Activated T-cell treated with anti-CD3 and anti-CD28 coated beads, Interleukin-2, amount 50 U/mL, for 24 hours (primary cell): ENCODE measurements at regions not wholly inside any gene's neighbourhood (a gene's known extent, or its start where the extent isn't known, plus 50 kb on each side); places are given as distances from the start of the nearest gene placed in this dataset.
"Not testable (repeated sequence)": the region's sequence is repeated elsewhere in the genome, so short reads cannot be mapped to it uniquely, and the experiment has no call there.

Experiments
- DNase-seq: peaks from one replicate; pipeline ENCODE4 v3.0.0-alpha.2; 2020
- H3K27ac Mint-ChIP-seq: 2 replicates; pipeline ENCODE4 v1.8.0; 2020; ENCODE audit warnings: mild to moderate bottlenecking, mixed read lengths
- H3K27me3 Mint-ChIP-seq: 2 replicates; pipeline ENCODE4 v1.8.0; 2020; ENCODE audit warnings: mixed read lengths
- H3K36me3 Mint-ChIP-seq: 2 replicates; pipeline ENCODE4 v1.8.0; 2020; ENCODE audit warnings: low read depth, mixed read lengths
- H3K4me1 Mint-ChIP-seq: 2 replicates; pipeline ENCODE4 v1.8.0; 2020; ENCODE audit warnings: low read depth, mixed read lengths
- H3K4me3 Mint-ChIP-seq: 2 replicates; pipeline ENCODE4 v1.8.0; 2020; ENCODE audit warnings: mild to moderate bottlenecking, moderate library complexity, mixed read lengths
- H3K9me3 Mint-ChIP-seq: 2 replicates; pipeline ENCODE4 v1.8.0; 2020; ENCODE audit warnings: mixed read lengths

DNA sequence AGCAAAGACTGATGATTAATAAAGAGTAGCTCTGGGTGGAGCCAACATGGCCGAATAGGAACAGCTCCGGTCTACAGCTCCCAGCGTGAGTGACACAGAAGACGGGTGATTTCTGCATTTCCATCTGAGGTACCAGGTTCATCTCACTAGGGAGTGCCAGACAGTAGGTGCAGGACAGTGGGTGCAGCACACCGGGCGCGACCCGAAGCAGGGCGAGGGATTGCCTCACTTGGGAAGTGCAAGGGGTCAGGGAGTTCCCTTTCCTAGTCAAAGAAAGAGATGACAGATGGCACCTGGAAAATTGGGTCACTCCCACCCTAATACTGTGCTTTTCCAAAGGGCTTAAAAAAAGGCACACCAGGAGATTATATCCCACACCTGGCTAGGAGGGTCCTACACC lies 533.4 kb upstream of the LRATD1 start:
- H3K4me1 Mint-ChIP-seq, H3K4me3 Mint-ChIP-seq, H3K36me3 Mint-ChIP-seq, DNase-seq, H3K9me3 Mint-ChIP-seq, H3K27me3 Mint-ChIP-seq, H3K27ac Mint-ChIP-seq: not testable (repeated sequence)

GRCh38 chr2:14114275-14114674 lies 518.2 kb upstream of the LRATD1 start:
- no peaks in the 10 kb centered on the region for H3K27me3 Mint-ChIP-seq

DNA sequence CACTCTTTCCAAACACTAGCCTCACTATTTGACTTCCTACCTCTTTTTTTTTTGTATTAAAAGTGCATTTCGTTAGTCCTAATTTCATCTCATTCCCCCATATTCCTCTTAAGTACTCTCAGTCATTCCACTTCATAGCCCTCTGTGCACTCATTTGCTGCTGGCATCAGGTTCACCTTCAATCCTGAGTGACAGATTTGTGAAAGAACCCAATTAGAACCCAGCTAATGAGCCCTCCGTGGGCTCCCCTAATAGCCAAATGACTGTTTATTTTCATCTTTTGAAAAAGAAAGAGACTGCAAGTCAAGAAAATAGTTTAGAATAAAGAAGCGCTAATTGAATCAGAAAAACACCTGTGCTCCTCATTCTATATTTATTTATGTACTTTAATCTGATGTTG lies 512.1 kb upstream of the LRATD1 start:
- no peaks in the 10 kb centered on the region for H3K4me1 Mint-ChIP-seq
- peaks cover 7% of the 10 kb centered on the region for H3K9me3 Mint-ChIP-seq
- H3K36me3 Mint-ChIP-seq = no peaks in the 10 kb centered on the region
- no peak for DNase-seq
- H3K27me3 Mint-ChIP-seq = no peaks in the 10 kb centered on the region
- H3K27ac Mint-ChIP-seq = no peak overlapping the region
- no peak overlapping the region for H3K4me3 Mint-ChIP-seq

More at GRCh38 chr2:14114275-14114674, 518.2 kb upstream of the LRATD1 start:
- H3K4me1 Mint-ChIP-seq = no peaks in the 10 kb centered on the region
- H3K4me3 Mint-ChIP-seq = no peak overlapping the region
- peaks cover 3% of the 10 kb centered on the region for H3K9me3 Mint-ChIP-seq
- DNase-seq = no peak
- H3K27ac Mint-ChIP-seq = no peak overlapping the region
- no peaks in the 10 kb centered on the region for H3K36me3 Mint-ChIP-seq

GRCh38 chr2:14123436-14124103 lies 508.9 kb upstream of the LRATD1 start:
- Mint-ChIP-seq H3K27me3 (no peaks in the 10 kb centered on the region), H3K9me3 (peaks cover 14% of the 10 kb centered on the region), H3K4me3 (no peak overlapping the region), H3K36me3 (no peaks in the 10 kb centered on the region), H3K4me1 (no peaks in the 10 kb centered on the region), H3K27ac (no peak overlapping the region)
- no peak for DNase-seq

DNA sequence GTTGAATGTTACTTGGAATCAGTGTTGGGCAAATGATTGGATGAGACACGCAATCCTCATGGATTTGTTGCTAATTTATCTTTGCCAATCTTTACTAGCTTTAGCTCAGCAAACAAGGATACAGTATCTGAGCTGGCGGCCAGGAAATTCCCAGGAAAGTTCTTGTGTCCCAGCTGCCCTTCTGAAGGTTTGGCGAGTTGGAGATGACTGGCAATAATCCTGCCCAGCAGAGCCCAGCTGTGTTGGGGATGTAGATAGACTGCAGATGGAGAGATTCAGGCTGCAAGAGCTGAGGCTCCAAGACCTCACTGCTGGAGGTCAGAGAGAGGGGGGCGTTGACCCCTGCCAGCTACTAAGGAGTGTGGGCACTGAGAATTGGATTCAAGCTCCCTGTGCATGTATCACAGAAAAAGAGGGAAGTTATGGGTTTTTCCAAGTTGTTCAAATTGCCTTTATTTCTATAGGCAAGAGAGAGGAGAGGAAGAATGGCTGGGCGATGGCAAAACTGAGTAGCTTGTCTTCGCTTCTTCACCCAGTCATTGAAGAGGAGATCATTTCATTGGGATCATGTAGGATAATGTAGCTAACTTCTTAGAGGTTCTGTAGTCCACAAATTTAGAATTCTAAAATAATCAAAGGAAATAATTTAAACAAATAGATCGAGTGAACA lies 506.8 kb upstream of the LRATD1 start:
- Mint-ChIP-seq H3K4me3 (no peak overlapping the region), H3K36me3 (no peaks in the 10 kb centered on the region), H3K9me3 (peaks cover 11% of the 10 kb centered on the region), H3K4me1 (no peaks in the 10 kb centered on the region), H3K27me3 (no peaks in the 10 kb centered on the region), H3K27ac (no peak overlapping the region)
- no peak for DNase-seq

DNA sequence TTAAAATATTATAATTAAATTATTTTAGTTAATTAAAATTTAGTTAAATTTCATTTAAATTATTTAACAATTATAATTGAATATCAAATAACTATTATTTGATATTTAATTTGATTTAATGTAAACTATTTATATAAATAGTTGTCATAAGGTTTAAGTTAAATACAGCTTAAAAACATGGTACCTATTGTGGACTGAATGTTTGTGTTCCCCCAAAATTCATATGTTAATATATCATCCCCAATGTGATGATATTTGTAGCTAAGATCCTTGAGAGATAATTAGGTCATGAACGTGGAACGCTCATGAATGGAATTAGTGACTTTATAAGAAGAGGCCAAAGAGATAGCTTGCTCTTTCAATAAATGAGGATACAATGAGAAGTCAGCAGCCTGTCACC lies 505.7 kb upstream of the LRATD1 start:
- no peaks in the 10 kb centered on the region for H3K4me1 Mint-ChIP-seq
- H3K9me3 Mint-ChIP-seq = peaks cover 7% of the 10 kb centered on the region
- H3K36me3 Mint-ChIP-seq = no peaks in the 10 kb centered on the region
- H3K27me3 Mint-ChIP-seq = no peaks in the 10 kb centered on the region
- no peak for DNase-seq
- H3K4me3 Mint-ChIP-seq = no peak overlapping the region
- H3K27ac Mint-ChIP-seq = no peak overlapping the region

DNA sequence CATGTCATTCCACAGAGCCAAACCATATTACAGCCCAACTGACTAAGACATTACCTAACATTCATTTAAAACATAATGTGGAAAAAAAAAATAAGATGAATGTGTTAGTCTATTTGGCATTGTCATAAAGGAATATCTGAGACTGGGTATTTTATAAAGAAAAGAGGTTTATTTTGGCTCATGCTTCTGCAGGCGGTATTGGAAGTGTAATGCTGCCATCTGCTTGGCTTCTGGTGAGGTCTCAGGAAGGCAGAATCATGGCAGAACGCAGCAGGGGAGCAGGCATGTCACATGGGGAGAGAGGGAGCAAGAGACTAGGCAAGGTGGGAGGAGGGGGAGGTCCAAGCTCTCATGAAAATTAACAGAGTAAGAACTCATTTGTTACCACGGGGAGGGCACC lies 504.8 kb upstream of the LRATD1 start:
- Mint-ChIP-seq H3K27me3 (no peaks in the 10 kb centered on the region), H3K4me1 (no peaks in the 10 kb centered on the region), H3K4me3 (no peak overlapping the region), H3K9me3 (peaks cover 7% of the 10 kb centered on the region), H3K27ac (no peak overlapping the region), H3K36me3 (no peaks in the 10 kb centered on the region)
- no peak for DNase-seq

DNA sequence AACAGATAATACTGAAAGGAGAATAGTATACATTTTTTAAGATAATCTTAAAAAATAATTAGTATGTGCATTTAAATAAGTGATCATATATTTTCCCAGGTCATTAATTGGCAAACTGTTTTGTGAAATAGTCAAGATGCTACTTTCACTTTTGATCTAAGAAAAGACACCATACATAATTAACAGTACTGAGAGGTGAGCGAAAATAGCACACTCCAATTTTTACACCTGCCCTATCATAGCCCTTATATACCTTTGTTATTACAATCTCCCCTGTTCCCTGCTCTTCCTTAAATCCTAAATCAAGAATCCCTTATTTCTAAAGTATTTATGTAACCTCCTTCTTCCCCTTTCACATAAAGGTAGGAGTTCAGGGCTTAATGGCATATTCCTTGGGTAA lies 500.1 kb upstream of the LRATD1 start:
- DNase-seq = no peak
- Mint-ChIP-seq H3K36me3 (no peaks in the 10 kb centered on the region), H3K27ac (no peak overlapping the region), H3K4me1 (no peaks in the 10 kb centered on the region), H3K9me3 (peaks cover 1% of the 10 kb centered on the region), H3K27me3 (no peaks in the 10 kb centered on the region), H3K4me3 (no peak overlapping the region)

DNA sequence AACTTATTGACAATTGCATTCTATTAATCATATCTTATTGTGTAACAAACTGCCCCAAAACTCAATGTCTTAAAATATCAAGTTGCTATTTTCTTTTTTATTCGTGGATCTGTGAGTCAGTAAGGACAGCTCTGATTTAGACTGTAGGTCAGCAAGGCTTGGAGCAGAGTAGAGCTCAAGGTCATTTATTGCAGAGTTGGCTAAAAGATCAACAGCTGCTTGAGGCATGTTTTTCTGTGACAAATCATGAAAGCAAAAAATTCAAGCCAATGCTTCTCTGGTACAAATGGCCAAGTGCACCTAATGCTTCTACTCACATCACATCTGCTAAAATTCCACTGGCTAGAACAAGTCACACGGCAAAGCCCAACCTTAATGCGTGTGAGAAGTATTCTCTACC lies 497.7 kb upstream of the LRATD1 start:
- H3K36me3 Mint-ChIP-seq = no peaks in the 10 kb centered on the region
- H3K27ac Mint-ChIP-seq = no peak overlapping the region
- H3K4me3 Mint-ChIP-seq = no peak overlapping the region
- no peaks in the 10 kb centered on the region for H3K4me1 Mint-ChIP-seq
- DNase-seq = no peak
- no peaks in the 10 kb centered on the region for H3K27me3 Mint-ChIP-seq
- H3K9me3 Mint-ChIP-seq = peaks cover 2% of the 10 kb centered on the region

- no peaks in the 10 kb centered on the region for H3K36me3 Mint-ChIP-seq
- no peaks in the 10 kb centered on the region for H3K4me1 Mint-ChIP-seq
- peaks cover 2% of the 10 kb centered on the region for H3K9me3 Mint-ChIP-seq
- H3K27ac Mint-ChIP-seq = no peak overlapping the region
- H3K4me3 Mint-ChIP-seq = no peak overlapping the region
- no peak for DNase-seq
- no peaks in the 10 kb centered on the region for H3K27me3 Mint-ChIP-seq
Observed at GRCh38 chr2:14136030-14136429, 496.5 kb upstream of the LRATD1 start.

- no peaks in the 10 kb centered on the region for H3K36me3 Mint-ChIP-seq
- peaks cover 5% of the 10 kb centered on the region for H3K9me3 Mint-ChIP-seq
- no peak overlapping the region for H3K27ac Mint-ChIP-seq
- no peak for DNase-seq
- no peaks in the 10 kb centered on the region for H3K27me3 Mint-ChIP-seq
- no peaks in the 10 kb centered on the region for H3K4me1 Mint-ChIP-seq
- H3K4me3 Mint-ChIP-seq = no peak overlapping the region
Observed at GRCh38 chr2:14137643-14138042, 494.9 kb upstream of the LRATD1 start.

DNA sequence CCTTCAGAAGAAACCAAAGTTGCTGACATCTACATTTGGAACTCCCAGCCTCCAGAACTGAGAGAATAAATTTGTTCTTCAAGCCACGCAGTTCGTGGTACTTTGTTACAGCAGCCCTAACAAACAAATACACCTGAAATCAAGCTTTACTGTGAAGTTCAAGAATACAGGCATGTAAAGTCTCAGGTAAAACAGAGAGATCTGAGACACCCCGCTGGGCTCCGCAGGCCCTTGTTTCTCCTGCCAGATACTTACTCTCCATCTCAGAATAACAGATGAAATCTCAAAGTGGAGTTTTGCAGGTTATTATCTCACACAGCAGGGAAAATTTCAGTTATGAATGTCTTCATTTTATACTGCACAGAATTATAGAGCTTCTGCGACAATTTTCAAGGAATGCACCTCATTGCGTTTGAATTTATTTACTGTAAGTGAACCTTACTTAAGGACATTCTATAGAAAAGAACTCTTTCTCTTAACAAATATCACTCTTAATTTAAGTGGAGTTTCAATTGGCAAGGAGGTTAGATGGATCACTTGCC lies 492.4 kb upstream of the LRATD1 start:
- H3K27ac Mint-ChIP-seq = no peak overlapping the region
- H3K4me3 Mint-ChIP-seq = no peak overlapping the region
- DNase-seq = no peak
- H3K9me3 Mint-ChIP-seq = peaks cover 5% of the 10 kb centered on the region
- H3K4me1 Mint-ChIP-seq = no peaks in the 10 kb centered on the region
- H3K36me3 Mint-ChIP-seq = no peaks in the 10 kb centered on the region
- H3K27me3 Mint-ChIP-seq = no peaks in the 10 kb centered on the region

DNA sequence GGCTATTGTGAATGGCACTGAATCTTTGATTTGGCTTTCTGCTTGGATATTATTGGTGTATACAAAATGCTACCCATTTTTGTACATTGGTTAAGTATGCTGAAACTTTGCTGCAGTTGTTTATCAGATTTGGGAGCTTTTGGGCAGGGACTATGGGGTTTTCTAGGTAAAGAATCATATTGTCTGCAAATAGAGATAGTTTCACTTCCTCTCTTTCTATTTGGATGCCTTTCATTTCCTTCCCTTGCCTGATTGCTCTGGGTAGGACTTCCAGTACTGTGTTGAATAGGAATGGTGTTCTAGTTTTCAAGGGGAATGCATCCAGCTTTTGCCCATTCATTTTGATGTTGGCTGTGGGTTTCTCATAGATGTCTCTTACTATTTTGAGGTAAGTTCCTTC lies 489.1 kb upstream of the LRATD1 start:
- peaks cover 5% of the 10 kb centered on the region for H3K9me3 Mint-ChIP-seq
- no peaks in the 10 kb centered on the region for H3K4me1 Mint-ChIP-seq
- H3K27ac Mint-ChIP-seq = no peak overlapping the region
- no peaks in the 10 kb centered on the region for H3K27me3 Mint-ChIP-seq
- no peak for DNase-seq
- no peak overlapping the region for H3K4me3 Mint-ChIP-seq
- H3K36me3 Mint-ChIP-seq = no peaks in the 10 kb centered on the region

DNA sequence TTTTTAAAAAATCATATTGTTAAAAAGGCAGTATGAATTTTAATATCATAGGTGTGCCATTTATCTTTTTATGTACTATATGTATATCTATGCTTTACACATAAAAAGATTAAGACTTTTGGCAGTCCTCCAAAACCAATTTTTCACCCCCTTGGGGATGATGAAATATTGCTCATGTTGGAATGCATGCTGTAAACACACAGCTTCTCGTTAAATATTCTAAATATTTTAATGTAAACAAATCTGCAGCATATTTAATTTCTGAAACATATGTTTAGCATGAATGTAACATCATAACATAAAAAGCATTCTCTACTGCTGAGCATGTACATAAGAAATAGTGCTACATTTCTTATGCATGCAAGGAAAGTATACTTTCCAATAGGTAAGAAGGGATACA lies 484.3 kb upstream of the LRATD1 start:
- DNase-seq = no peak
- no peak overlapping the region for H3K4me3 Mint-ChIP-seq
- H3K36me3 Mint-ChIP-seq = no peaks in the 10 kb centered on the region
- no peak overlapping the region for H3K27ac Mint-ChIP-seq
- H3K27me3 Mint-ChIP-seq = no peaks in the 10 kb centered on the region
- H3K9me3 Mint-ChIP-seq = peaks cover 4% of the 10 kb centered on the region
- no peaks in the 10 kb centered on the region for H3K4me1 Mint-ChIP-seq

- no peaks in the 10 kb centered on the region for H3K4me1 Mint-ChIP-seq
Observed at GRCh38 chr2:14157816-14158215, 474.7 kb upstream of the LRATD1 start.

More at GRCh38 chr2:14157816-14158215, 474.7 kb upstream of the LRATD1 start:
- no peak overlapping the region for H3K27ac Mint-ChIP-seq
- H3K36me3 Mint-ChIP-seq = no peaks in the 10 kb centered on the region
- no peaks in the 10 kb centered on the region for H3K9me3 Mint-ChIP-seq
- no peak overlapping the region for H3K4me3 Mint-ChIP-seq
- DNase-seq = no peak
- no peaks in the 10 kb centered on the region for H3K27me3 Mint-ChIP-seq
